Heart left ventricle (tissue), 13 donors: ENCODE measurements at regions not wholly inside any gene's neighbourhood (a gene's known extent, or its start where the extent isn't known, plus 50 kb on each side); places are given as distances from the start of the nearest gene placed in this dataset.

Experiments
- CTCF ChIP-seq, 12 donors: fragments of 200-600 bp; sonication (generic) in 4 of 12; IDR thresholded peaks; one replicate each; pipeline versions ENCODE4 v1.5.0 to v1.8.0; 2018 to 2022; ENCODE audit warnings: antibody characterized with exemption in 12 of 12, mild to moderate bottlenecking in 5 of 12
- POLR2A ChIP-seq, 2 donors: fragments of 450-650 bp; IDR thresholded peaks; one replicate each; pipeline ENCODE4 v1.6.1; 2017; ENCODE audit warnings: antibody characterized with exemption in 2 of 2, mild to moderate bottlenecking in 2 of 2, moderate library complexity in 2 of 2
- donor health status: ischemic (EF 13 %, LVEDD 7.1; RV severe dilation, severe dysfunction).
- donor health status: DM: no; HTN: yes; CAD: no.
- donor health status: DM: no; HTN: no; CAD: no.
- donor health status: ischemic (EF 25% LVEDD 6.9; RV normal size, moderate dysfunction).
- donor health status: ischemic (EF 25% LVEDD 5.7; RV mildly dilated, moderate dysfunction).
- donor health status: ischemic (EF 35%, LVEDD 5.7; RV mildly dilated, moderate dysfunction).
- donor health status: nonischemic (EF 11% LVEDD 7.7; RV severe dilation, severe dysfunction).
- donor health status: DM: yes; HTN: yes; CAD: no.
- donor health status: PGD.
- donor health status: ischemic (EF 29% LVEDD 5.4; RV normal size, mild dysfunction).
- donor health status: nonischemic (EF 23%, LVEDD 6.1; RV moderate dilation, normal function).

DNA sequence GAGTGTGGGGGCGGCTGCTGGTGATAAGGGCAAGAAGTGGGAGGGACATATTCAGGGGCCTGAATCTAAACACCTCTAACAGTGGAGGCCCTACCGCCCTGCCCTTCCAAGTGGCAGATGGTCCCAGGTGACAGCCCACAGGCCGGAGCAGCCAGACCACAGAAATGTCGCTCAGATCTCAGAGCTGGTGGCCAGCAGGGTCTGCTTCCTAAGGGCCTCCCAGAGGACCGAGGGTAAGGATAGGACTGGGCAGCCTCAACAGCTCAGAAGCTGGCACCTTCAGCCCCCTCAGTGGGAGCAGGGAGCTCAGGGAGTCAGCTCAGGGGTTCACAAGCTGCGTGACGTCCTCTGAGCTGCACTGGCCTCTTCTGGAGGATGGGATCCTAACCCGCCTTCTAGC is 201.8 kb upstream of the ZC3H12A start:
- TF ChIP-seq CTCF (IDR thresholded peaks at IDR 0.05) (no peak), POLR2A (IDR thresholded peaks at IDR 0.05) (no peak)
